GM12872 (cell line): ENCODE measurements at regions not wholly inside any gene's neighbourhood (a gene's known extent, or its start where the extent isn't known, plus 50 kb on each side); places are given as distances from the start of the nearest gene placed in this dataset.

Experiments used
- CTCF ChIP-seq: IDR thresholded peaks from 3 replicates; pipeline ENCODE4 v1.5.1; 2011; ENCODE audit warnings: low read depth, mild to moderate bottlenecking, low read length, moderate library complexity; ENCODE audit not compliant: insufficient read depth

GRCh38 chr20:20783450-20783849 lies 71.0 kb upstream of the RALGAPA2 start:
- TF ChIP-seq CTCF = no peak

- TF ChIP-seq CTCF = no peak
Observed at GRCh38 chr20:20782755-20783154, 70.3 kb upstream of the RALGAPA2 start.

GRCh38 chr20:20782231-20782630 lies 69.8 kb upstream of the RALGAPA2 start:
- no peak for TF ChIP-seq CTCF

- no peak for TF ChIP-seq CTCF
Observed at GRCh38 chr20:20781029-20781428, 68.6 kb upstream of the RALGAPA2 start.

- TF ChIP-seq CTCF = no peak
Observed at GRCh38 chr20:20780127-20780824, 67.8 kb upstream of the RALGAPA2 start.

- TF ChIP-seq CTCF = no peak
Observed at GRCh38 chr20:20778676-20779075, 66.2 kb upstream of the RALGAPA2 start.

- TF ChIP-seq CTCF = no peak
Observed at GRCh38 chr20:20772497-20773085, 60.1 kb upstream of the RALGAPA2 start.
